ENCODE measurements at regions not wholly inside any gene's neighbourhood (a gene's known extent, or its start where the extent isn't known, plus 50 kb on each side); places are given as distances from the start of the nearest gene placed in this dataset.

DNA sequence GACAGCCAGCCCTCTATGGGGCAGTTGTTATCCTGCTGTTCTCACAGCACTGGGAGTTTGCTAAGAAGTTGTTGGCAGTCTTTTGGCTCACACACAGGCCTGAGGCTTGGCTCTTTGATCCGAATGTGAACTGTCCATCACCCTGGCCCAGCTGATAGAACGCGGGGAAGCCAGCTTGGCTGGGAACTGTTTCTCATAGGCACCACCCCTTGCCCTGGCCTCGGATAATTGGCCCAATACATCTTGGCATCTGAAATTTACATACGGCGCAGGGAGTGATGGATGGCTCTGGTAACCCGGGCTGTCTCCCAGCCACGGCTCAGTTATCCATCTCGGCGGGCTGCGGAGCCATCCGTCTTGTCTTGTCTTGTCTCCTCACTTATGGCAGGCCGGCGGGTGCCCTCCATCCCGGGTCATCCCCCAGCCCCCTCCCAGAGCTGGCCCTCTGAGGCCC lies 164.1 kb downstream of the PHETA1 start:
- Mint-ChIP-seq H3K9me3 (peaks cover 5% of the 10 kb centered on the region), H3K4me1 (ENCODE audit: unreplicated experiment) (peaks cover 14% of the 10 kb centered on the region), H3K4me3 (no peak overlapping the region), H3K27ac (no peak overlapping the region), H3K27me3 (peaks cover 64% of the 10 kb centered on the region), H3K36me3 (no peaks in the 10 kb centered on the region)
- TF ChIP-seq, protein P1, sequence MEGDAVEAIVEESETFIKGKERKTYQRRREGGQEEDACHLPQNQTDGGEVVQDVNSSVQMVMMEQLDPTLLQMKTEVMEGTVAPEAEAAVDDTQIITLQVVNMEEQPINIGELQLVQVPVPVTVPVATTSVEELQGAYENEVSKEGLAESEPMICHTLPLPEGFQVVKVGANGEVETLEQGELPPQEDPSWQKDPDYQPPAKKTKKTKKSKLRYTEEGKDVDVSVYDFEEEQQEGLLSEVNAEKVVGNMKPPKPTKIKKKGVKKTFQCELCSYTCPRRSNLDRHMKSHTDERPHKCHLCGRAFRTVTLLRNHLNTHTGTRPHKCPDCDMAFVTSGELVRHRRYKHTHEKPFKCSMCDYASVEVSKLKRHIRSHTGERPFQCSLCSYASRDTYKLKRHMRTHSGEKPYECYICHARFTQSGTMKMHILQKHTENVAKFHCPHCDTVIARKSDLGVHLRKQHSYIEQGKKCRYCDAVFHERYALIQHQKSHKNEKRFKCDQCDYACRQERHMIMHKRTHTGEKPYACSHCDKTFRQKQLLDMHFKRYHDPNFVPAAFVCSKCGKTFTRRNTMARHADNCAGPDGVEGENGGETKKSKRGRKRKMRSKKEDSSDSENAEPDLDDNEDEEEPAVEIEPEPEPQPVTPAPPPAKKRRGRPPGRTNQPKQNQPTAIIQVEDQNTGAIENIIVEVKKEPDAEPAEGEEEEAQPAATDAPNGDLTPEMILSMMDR (conservative IDR thresholded peaks at IDR 0.05), result no peak
- no peak for DNase-seq (ENCODE audit: extremely low spot score, unreplicated experiment)

DNA sequence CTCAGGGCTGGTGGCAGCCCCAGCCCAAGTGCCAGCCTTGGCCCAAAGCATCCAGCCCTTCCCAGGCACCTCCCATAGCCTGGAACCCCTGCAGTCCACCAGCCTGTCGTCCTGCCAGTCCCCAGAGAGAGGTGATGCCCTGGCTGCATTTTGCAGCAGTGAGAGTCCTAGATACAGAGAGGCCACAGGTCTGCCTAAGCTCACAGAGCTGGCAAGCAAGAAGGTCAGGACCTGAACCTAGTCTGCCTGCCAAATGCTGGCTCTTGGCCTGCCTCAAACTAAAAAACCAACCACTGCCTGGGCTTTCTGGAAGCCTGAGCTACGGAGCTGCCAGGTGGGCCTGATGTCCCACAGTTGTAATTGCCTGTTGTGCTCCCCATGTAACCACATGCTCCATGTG lies 164.9 kb downstream of the PHETA1 start:
- peaks cover 17% of the 10 kb centered on the region for H3K4me1 Mint-ChIP-seq (ENCODE audit: unreplicated experiment)
- H3K27ac Mint-ChIP-seq, result no peak overlapping the region
- TF ChIP-seq, protein P1 (conservative IDR thresholded peaks at IDR 0.05), result no peak
- H3K36me3 Mint-ChIP-seq, result no peaks in the 10 kb centered on the region
- DNase-seq (ENCODE audit: extremely low spot score, unreplicated experiment), result no peak
- H3K27me3 Mint-ChIP-seq, result peaks cover 67% of the 10 kb centered on the region
- peaks cover 5% of the 10 kb centered on the region for H3K9me3 Mint-ChIP-seq
- H3K4me3 Mint-ChIP-seq, result no peak overlapping the region

DNA sequence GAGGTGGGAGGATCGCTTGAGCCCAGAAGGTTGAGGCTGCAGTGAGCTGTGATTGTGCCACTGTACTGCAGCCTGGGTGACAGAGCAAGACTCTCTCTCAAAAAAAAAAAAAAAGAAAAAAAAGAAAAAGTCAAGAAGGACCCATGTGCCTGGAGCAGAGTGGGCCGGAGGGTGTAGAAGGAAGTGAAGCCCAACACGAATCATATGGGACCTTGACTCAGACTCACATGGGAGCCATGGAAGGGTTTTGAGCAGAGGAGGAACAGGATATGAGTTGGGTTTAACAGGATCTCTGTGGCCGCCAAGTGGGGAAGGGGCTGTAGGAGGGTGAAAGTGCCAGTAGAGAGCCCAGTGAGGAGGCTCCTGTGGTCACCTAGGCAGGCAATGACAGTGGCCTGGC lies 165.4 kb downstream of the PHETA1 start:
- H3K4me1 Mint-ChIP-seq (ENCODE audit: unreplicated experiment), result peaks cover 17% of the 10 kb centered on the region
- no peak overlapping the region for H3K27ac Mint-ChIP-seq
- DNase-seq (ENCODE audit: extremely low spot score, unreplicated experiment), result no peak
- H3K9me3 Mint-ChIP-seq, result peaks cover 5% of the 10 kb centered on the region
- H3K4me3 Mint-ChIP-seq, result no peak overlapping the region
- TF ChIP-seq, protein P1 (conservative IDR thresholded peaks at IDR 0.05), result no peak
- H3K27me3 Mint-ChIP-seq, result peaks cover 63% of the 10 kb centered on the region
- H3K36me3 Mint-ChIP-seq, result no peaks in the 10 kb centered on the region

DNA sequence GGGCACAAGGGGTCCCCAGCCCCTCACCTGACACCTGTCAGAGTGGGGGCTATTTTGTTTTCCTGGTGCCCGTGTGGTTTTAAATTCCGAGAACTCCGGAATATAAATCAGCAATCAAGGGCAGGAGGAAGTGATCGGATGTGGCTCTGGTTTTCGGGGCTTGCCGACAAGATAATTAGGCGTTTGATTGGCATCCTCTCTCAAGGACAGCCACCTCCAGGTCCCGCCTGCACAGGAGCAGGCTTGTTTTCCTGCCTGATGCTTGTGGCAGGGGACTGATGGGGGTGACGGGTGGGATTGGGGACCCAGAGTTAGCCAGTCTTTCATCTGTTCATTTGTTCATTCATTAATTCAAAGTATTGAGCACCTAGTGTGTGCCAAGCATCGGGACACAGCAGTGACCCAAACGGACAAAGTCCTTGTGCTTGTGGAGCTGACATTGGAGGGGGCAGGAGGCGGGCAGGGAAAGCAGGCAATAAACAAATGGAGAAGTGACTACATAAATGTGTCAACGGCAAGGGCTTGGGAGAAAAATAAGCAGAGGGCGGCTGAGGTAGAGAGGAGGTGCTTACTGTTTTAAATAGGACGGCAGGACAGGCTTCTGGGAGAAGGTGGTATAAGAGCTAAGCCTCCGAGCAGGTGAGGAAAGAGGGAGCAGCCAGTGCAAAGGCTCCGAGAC lies 166.5 kb downstream of the PHETA1 start:
- no peak overlapping the region for H3K27ac Mint-ChIP-seq
- DNase-seq (ENCODE audit: extremely low spot score, unreplicated experiment), result no peak
- peaks cover 5% of the 10 kb centered on the region for H3K9me3 Mint-ChIP-seq
- H3K4me1 Mint-ChIP-seq (ENCODE audit: unreplicated experiment), result peaks cover 17% of the 10 kb centered on the region
- no peaks in the 10 kb centered on the region for H3K36me3 Mint-ChIP-seq
- no peak overlapping the region for H3K4me3 Mint-ChIP-seq
- H3K27me3 Mint-ChIP-seq, result peaks cover 52% of the 10 kb centered on the region
- TF ChIP-seq, protein P1 (conservative IDR thresholded peaks at IDR 0.05), result no peak

DNA sequence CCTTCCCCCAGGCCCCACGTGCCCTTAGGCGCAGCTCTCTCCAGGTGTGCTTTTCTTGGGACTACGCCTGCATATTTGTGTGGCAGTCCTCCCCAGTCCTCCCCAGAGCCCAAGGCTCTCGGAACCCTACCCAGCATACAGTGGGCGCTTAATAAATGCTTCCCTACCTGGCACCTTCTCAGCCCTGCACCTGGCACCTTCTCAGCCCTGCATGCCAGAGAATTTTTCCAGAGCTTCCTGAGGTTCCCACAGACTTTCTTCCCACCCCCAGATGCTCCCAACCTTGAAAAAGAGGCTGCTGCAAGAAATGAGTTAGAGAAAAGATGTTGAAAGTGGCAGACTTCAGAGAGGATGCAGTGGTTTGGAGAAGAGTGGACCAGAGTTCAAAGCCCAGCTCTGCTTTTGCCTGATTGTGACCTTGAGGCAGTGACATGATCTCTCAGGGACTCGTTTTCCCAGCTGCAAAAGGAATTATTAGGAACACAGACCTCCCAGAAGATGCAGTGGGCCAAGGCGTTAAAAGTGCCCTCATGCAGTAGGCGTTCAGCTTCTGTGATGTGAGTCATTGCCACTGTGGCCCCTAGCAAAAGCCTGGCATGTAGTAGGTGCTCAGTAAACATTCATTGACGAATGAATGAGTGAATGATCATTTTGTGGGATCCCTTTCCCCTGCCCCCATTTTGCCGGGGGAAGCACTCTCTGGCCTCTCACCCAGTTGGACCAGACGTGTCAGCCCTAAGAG lies 167.2 kb downstream of the PHETA1 start:
- peaks cover 46% of the 10 kb centered on the region for H3K27me3 Mint-ChIP-seq
- peaks cover 17% of the 10 kb centered on the region for H3K4me1 Mint-ChIP-seq (ENCODE audit: unreplicated experiment)
- TF ChIP-seq, protein P1 (conservative IDR thresholded peaks at IDR 0.05), result no peak
- H3K4me3 Mint-ChIP-seq, result no peak overlapping the region
- H3K9me3 Mint-ChIP-seq, result peaks cover 3% of the 10 kb centered on the region
- H3K27ac Mint-ChIP-seq, result no peak overlapping the region
- H3K36me3 Mint-ChIP-seq, result no peaks in the 10 kb centered on the region
- DNase-seq (ENCODE audit: extremely low spot score, unreplicated experiment), result no peak

All from type B pancreatic cell (in vitro differentiated cells).